ENCODE measurements at regions not wholly inside any gene's neighbourhood (a gene's known extent, or its start where the extent isn't known, plus 50 kb on each side); places are given as distances from the start of the nearest gene placed in this dataset.

DNA sequence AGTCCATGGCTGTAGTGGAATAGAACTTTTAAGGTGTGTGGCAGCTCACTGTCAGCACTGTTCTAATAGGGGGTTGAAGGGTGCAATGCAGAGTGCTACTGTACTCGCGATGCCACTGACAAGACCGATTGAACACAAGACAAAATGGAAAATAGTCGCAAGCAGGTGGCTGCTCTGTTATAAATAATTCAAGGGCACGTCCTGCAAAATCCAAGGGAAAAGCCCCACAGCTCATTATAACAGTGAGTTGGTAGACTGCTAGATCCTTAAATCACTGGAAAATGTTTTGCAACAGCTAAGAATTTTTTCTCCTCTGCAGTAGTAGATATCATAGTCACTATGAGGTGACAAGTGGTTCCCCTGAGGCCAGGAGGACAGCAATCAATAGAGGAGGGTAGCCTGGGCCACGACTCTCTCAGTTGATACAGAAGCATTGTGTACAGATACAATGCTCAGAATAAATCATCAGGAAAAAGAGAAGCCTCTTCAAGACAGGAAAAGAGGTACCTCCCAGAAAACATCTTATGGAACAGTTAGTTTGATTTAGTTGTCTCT lies 926.3 kb downstream of the TLE4 start:
- TF ChIP-seq, protein P1, sequence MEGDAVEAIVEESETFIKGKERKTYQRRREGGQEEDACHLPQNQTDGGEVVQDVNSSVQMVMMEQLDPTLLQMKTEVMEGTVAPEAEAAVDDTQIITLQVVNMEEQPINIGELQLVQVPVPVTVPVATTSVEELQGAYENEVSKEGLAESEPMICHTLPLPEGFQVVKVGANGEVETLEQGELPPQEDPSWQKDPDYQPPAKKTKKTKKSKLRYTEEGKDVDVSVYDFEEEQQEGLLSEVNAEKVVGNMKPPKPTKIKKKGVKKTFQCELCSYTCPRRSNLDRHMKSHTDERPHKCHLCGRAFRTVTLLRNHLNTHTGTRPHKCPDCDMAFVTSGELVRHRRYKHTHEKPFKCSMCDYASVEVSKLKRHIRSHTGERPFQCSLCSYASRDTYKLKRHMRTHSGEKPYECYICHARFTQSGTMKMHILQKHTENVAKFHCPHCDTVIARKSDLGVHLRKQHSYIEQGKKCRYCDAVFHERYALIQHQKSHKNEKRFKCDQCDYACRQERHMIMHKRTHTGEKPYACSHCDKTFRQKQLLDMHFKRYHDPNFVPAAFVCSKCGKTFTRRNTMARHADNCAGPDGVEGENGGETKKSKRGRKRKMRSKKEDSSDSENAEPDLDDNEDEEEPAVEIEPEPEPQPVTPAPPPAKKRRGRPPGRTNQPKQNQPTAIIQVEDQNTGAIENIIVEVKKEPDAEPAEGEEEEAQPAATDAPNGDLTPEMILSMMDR (IDR thresholded peaks at IDR 0.05): no peak
- no peak for TF ChIP-seq POLR2AphosphoS5 (IDR thresholded peaks at IDR 0.05; ENCODE audit: low read depth, low read length)
- no peak for TF ChIP-seq SIN3A (IDR thresholded peaks at IDR 0.05; ENCODE audit: borderline replicate concordance, insufficient read depth, low read depth, low read length)

Data from Panc1 (cell line).